ENCODE measurements at regions not wholly inside any gene's neighbourhood (a gene's known extent, or its start where the extent isn't known, plus 50 kb on each side); places are given as distances from the start of the nearest gene placed in this dataset.

GRCh38 chr2:241975593-241976284 lies 106.2 kb downstream of the RTP5 start:
- no peaks in the 10 kb centered on the region for H3K36me3 ChIP-seq (ENCODE audit: control insufficient read depth, insufficient read depth, low read length)
- no peaks in the 10 kb centered on the region for H3K4me1 Mint-ChIP-seq (ENCODE audit: low read depth, unreplicated experiment)
- no peaks in the 10 kb centered on the region for H3K27me3 Mint-ChIP-seq (ENCODE audit: insufficient read depth, unreplicated experiment)
- no peak overlapping the region for H3K4me3 ChIP-seq (ENCODE audit: low read depth, low read length)
- intact Hi-C loops (cut with micrococcal nuclease; ENCODE audit: unreplicated experiment) = no loop called here
- POLR2A ChIA-PET = no interaction called here
- no peaks in the 10 kb centered on the region for H3K9me3 ChIP-seq
- no peak overlapping the region for H3K4me3 Mint-ChIP-seq (ENCODE audit: unreplicated experiment)
- no peaks in the 10 kb centered on the region for H3K4me1 ChIP-seq
- TF ChIP-seq, protein P1, sequence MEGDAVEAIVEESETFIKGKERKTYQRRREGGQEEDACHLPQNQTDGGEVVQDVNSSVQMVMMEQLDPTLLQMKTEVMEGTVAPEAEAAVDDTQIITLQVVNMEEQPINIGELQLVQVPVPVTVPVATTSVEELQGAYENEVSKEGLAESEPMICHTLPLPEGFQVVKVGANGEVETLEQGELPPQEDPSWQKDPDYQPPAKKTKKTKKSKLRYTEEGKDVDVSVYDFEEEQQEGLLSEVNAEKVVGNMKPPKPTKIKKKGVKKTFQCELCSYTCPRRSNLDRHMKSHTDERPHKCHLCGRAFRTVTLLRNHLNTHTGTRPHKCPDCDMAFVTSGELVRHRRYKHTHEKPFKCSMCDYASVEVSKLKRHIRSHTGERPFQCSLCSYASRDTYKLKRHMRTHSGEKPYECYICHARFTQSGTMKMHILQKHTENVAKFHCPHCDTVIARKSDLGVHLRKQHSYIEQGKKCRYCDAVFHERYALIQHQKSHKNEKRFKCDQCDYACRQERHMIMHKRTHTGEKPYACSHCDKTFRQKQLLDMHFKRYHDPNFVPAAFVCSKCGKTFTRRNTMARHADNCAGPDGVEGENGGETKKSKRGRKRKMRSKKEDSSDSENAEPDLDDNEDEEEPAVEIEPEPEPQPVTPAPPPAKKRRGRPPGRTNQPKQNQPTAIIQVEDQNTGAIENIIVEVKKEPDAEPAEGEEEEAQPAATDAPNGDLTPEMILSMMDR (IDR thresholded peaks at IDR 0.05; ENCODE audit: insufficient read depth in 1 of 2, low read depth in 1 of 2, low read length in 1 of 2, severe bottlenecking in 1 of 2, unreplicated experiment in 1 of 2) = no peak
- no peaks in the 10 kb centered on the region for H3K9me3 Mint-ChIP-seq (ENCODE audit: unreplicated experiment)
- H3K36me3 Mint-ChIP-seq (ENCODE audit: insufficient read depth, unreplicated experiment) = no peaks in the 10 kb centered on the region
- no TSS peak for BruUV-seq (replicated peaks)
- DNase-seq = no peak
- H3K27ac Mint-ChIP-seq (ENCODE audit: unreplicated experiment) = no peak overlapping the region
- CTCF ChIA-PET = no interaction called here
- no peaks in the 10 kb centered on the region for H3K27me3 ChIP-seq (replicated peaks; ENCODE audit: control insufficient read depth, insufficient read depth, low read length)

GRCh38 chr2:241976296-241976695 lies 106.8 kb downstream of the RTP5 start:
- H3K9me3 Mint-ChIP-seq (ENCODE audit: unreplicated experiment) = no peaks in the 10 kb centered on the region
- no peaks in the 10 kb centered on the region for H3K4me1 ChIP-seq
- H3K36me3 Mint-ChIP-seq (ENCODE audit: insufficient read depth, unreplicated experiment) = no peaks in the 10 kb centered on the region
- CTCF ChIA-PET = no interaction called here
- no peak overlapping the region for H3K27ac Mint-ChIP-seq (ENCODE audit: unreplicated experiment)
- DNase-seq = no peak
- no peaks in the 10 kb centered on the region for H3K27me3 ChIP-seq (replicated peaks; ENCODE audit: control insufficient read depth, insufficient read depth, low read length)
- no peak overlapping the region for H3K4me3 Mint-ChIP-seq (ENCODE audit: unreplicated experiment)
- intact Hi-C loops (cut with micrococcal nuclease; ENCODE audit: unreplicated experiment) = no loop called here
- H3K36me3 ChIP-seq (ENCODE audit: control insufficient read depth, insufficient read depth, low read length) = no peaks in the 10 kb centered on the region
- POLR2A ChIA-PET = no interaction called here
- H3K9me3 ChIP-seq = no peaks in the 10 kb centered on the region
- no TSS peak for BruUV-seq (replicated peaks)
- no peak overlapping the region for H3K4me3 ChIP-seq (ENCODE audit: low read depth, low read length)
- no peaks in the 10 kb centered on the region for H3K27me3 Mint-ChIP-seq (ENCODE audit: insufficient read depth, unreplicated experiment)
- TF ChIP-seq, protein P1 (IDR thresholded peaks at IDR 0.05; ENCODE audit: insufficient read depth in 1 of 2, low read depth in 1 of 2, low read length in 1 of 2, severe bottlenecking in 1 of 2, unreplicated experiment in 1 of 2) = no peak
- H3K4me1 Mint-ChIP-seq (ENCODE audit: low read depth, unreplicated experiment) = no peaks in the 10 kb centered on the region

- Mint-ChIP-seq H3K27me3 (ENCODE audit: insufficient read depth, unreplicated experiment) (no peaks in the 10 kb centered on the region), H3K9me3 (ENCODE audit: unreplicated experiment) (no peaks in the 10 kb centered on the region), H3K4me1 (ENCODE audit: low read depth, unreplicated experiment) (no peaks in the 10 kb centered on the region), H3K27ac (ENCODE audit: unreplicated experiment) (no peak overlapping the region), H3K4me3 (ENCODE audit: unreplicated experiment) (no peak overlapping the region), H3K36me3 (ENCODE audit: insufficient read depth, unreplicated experiment) (no peaks in the 10 kb centered on the region)
- H3K9me3 ChIP-seq = no peaks in the 10 kb centered on the region
- CTCF ChIA-PET = no interaction called here
- H3K4me1 ChIP-seq = no peaks in the 10 kb centered on the region
- no peaks in the 10 kb centered on the region for H3K36me3 ChIP-seq (ENCODE audit: control insufficient read depth, insufficient read depth, low read length)
- no peaks in the 10 kb centered on the region for H3K27me3 ChIP-seq (replicated peaks; ENCODE audit: control insufficient read depth, insufficient read depth, low read length)
- intact Hi-C loops (cut with micrococcal nuclease; ENCODE audit: unreplicated experiment) = no loop called here
- H3K4me3 ChIP-seq (ENCODE audit: low read depth, low read length) = no peak overlapping the region
- POLR2A ChIA-PET = no interaction called here
- no TSS peak for BruUV-seq (replicated peaks)
- no peak for DNase-seq
- TF ChIP-seq, protein P1 (IDR thresholded peaks at IDR 0.05; ENCODE audit: insufficient read depth in 1 of 2, low read depth in 1 of 2, low read length in 1 of 2, severe bottlenecking in 1 of 2, unreplicated experiment in 1 of 2) = no peak
Observed at GRCh38 chr2:241977557-241978300, 108.2 kb downstream of the RTP5 start.
